SK-N-MC (cell line): ENCODE measurements at regions not wholly inside any gene's neighbourhood (a gene's known extent, or its start where the extent isn't known, plus 50 kb on each side); places are given as distances from the start of the nearest gene placed in this dataset.

Source experiments
- EZH2 ChIP-seq: fragments of 200-600 bp; sonication (generic); IDR thresholded peaks from one replicate; pipeline ENCODE4 v1.6.1; 2017; ENCODE audit warnings: antibody characterized with exemption
- FOXP2 ChIP-seq: optimal IDR thresholded peaks from 2 replicates; pipeline ENCODE3; 2011; ENCODE audit warnings: mild to moderate bottlenecking, moderate library complexity; ENCODE audit not compliant: insufficient read depth; ENCODE audit errors: extremely low read length, control extremely low read depth
- POLR2AphosphoS5 ChIP-seq: IDR thresholded peaks from 2 replicates; pipeline ENCODE4 v1.6.1; 2012; ENCODE audit warnings: mild to moderate bottlenecking, low read depth, low read length, borderline replicate concordance

DNA sequence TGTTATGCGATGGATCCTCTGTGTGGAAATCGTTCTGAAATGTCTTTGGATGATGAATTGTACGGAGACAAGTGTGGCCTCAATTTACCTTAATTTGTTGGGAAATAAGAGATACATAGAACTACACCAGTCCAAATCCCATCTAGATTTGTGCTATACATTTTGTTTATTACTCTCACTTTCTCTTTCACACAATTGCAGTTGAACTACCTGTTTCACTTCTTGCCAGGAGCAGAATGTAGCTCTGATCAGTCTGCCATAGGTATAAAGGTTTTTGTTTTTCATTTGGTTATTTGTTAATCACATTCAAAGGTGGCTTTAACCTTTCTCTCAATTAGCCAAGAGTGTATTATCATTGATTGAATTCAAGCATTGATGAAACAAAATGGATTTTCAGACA lies 268.2 kb downstream of the SNAPC1 start:
- no peak for TF ChIP-seq POLR2AphosphoS5
- no peak for TF ChIP-seq EZH2
- no peak for TF ChIP-seq FOXP2
